Nephron progenitor cell (in vitro differentiated cells): ENCODE measurements at regions not wholly inside any gene's neighbourhood (a gene's known extent, or its start where the extent isn't known, plus 50 kb on each side); places are given as distances from the start of the nearest gene placed in this dataset.
"Not testable (repeated sequence)": the region's sequence is repeated elsewhere in the genome, so short reads cannot be mapped to it uniquely, and the experiment has no call there.

Experiments
- DNase-seq: peaks from one replicate; pipeline ENCODE4 v3.0.0; 2021
- H3K27ac Mint-ChIP-seq: 2 replicates; pipeline ENCODE4 v1.8.0; 2021; ENCODE audit warnings: mild to moderate bottlenecking, moderate library complexity, mixed read lengths
- H3K27me3 Mint-ChIP-seq: 2 replicates; pipeline ENCODE4 v1.8.0; 2021; ENCODE audit warnings: mild to moderate bottlenecking, low read depth, mixed read lengths; ENCODE audit not compliant: poor library complexity
- H3K36me3 Mint-ChIP-seq: 2 replicates; pipeline ENCODE4 v1.8.0; 2021; ENCODE audit warnings: low read depth, mixed read lengths
- H3K4me1 Mint-ChIP-seq: 2 replicates; pipeline ENCODE4 v1.8.0; 2021; ENCODE audit warnings: mixed read lengths
- H3K4me3 Mint-ChIP-seq: 2 replicates; pipeline ENCODE4 v1.8.0; 2021; ENCODE audit warnings: mild to moderate bottlenecking, moderate library complexity, mixed read lengths
- H3K9me3 Mint-ChIP-seq: 2 replicates; pipeline ENCODE4 v1.8.0; 2021; ENCODE audit warnings: mild to moderate bottlenecking, moderate library complexity, mixed read lengths
- CTCF ChIP-seq: fragments of 200-600 bp; sonication (generic); IDR thresholded peaks from 2 replicates; pipeline ENCODE4 v1.5.0; 2021; ENCODE audit warnings: antibody characterized with exemption

- Mint-ChIP-seq H3K9me3 (no peaks in the 10 kb centered on the region), H3K27me3 (peaks cover 2% of the 10 kb centered on the region), H3K36me3 (no peaks in the 10 kb centered on the region), H3K4me3 (no peak overlapping the region), H3K4me1 (no peaks in the 10 kb centered on the region), H3K27ac (no peak overlapping the region)
- no peak for DNase-seq
- no peak for TF ChIP-seq CTCF
These were observed 522.7 kb downstream of the HTR1A start for GRCh38 chr5:63439537-63439936.

GRCh38 chr5:63409737-63410136 lies 552.5 kb downstream of the HTR1A start:
- Mint-ChIP-seq H3K27ac (no peak overlapping the region), H3K36me3 (no peaks in the 10 kb centered on the region), H3K4me3 (no peak overlapping the region), H3K9me3 (no peaks in the 10 kb centered on the region), H3K4me1 (no peaks in the 10 kb centered on the region), H3K27me3 (no peaks in the 10 kb centered on the region)
- no peak for TF ChIP-seq CTCF
- DNase-seq: no peak

GRCh38 chr5:63408984-63409383 lies 553.3 kb downstream of the HTR1A start:
- H3K36me3 Mint-ChIP-seq: no peaks in the 10 kb centered on the region
- no peak overlapping the region for H3K27ac Mint-ChIP-seq
- no peaks in the 10 kb centered on the region for H3K4me1 Mint-ChIP-seq
- no peak for TF ChIP-seq CTCF
- H3K4me3 Mint-ChIP-seq: no peak overlapping the region
- no peaks in the 10 kb centered on the region for H3K9me3 Mint-ChIP-seq
- no peaks in the 10 kb centered on the region for H3K27me3 Mint-ChIP-seq
- no peak for DNase-seq

- Mint-ChIP-seq H3K36me3 (no peaks in the 10 kb centered on the region), H3K9me3 (no peaks in the 10 kb centered on the region), H3K4me1 (no peaks in the 10 kb centered on the region), H3K4me3 (no peak overlapping the region), H3K27ac (no peak overlapping the region), H3K27me3 (peaks cover 4% of the 10 kb centered on the region)
- DNase-seq: peak; percentile 75
- peak; percentile 85 for TF ChIP-seq CTCF
These were observed 560.7 kb downstream of the HTR1A start for GRCh38 chr5:63401436-63402046.

GRCh38 chr5:63400079-63400478 lies 562.2 kb downstream of the HTR1A start:
- no peaks in the 10 kb centered on the region for H3K4me1 Mint-ChIP-seq
- H3K36me3 Mint-ChIP-seq: no peaks in the 10 kb centered on the region
- TF ChIP-seq CTCF: no peak
- H3K27ac Mint-ChIP-seq: no peak overlapping the region
- no peaks in the 10 kb centered on the region for H3K9me3 Mint-ChIP-seq
- no peak overlapping the region for H3K4me3 Mint-ChIP-seq
- H3K27me3 Mint-ChIP-seq: peaks cover 4% of the 10 kb centered on the region
- no peak for DNase-seq

- Mint-ChIP-seq H3K9me3 (no peaks in the 10 kb centered on the region), H3K36me3 (no peaks in the 10 kb centered on the region), H3K27ac (no peak overlapping the region), H3K27me3 (peaks cover 4% of the 10 kb centered on the region), H3K4me3 (no peak overlapping the region), H3K4me1 (no peaks in the 10 kb centered on the region)
- no peak for DNase-seq
- no peak for TF ChIP-seq CTCF
These were observed 563.9 kb downstream of the HTR1A start for GRCh38 chr5:63398346-63398745.

GRCh38 chr5:63388188-63388587 lies 574.1 kb downstream of the HTR1A start:
- not testable (repeated sequence) for H3K27me3 Mint-ChIP-seq, H3K27ac Mint-ChIP-seq, H3K9me3 Mint-ChIP-seq, H3K4me3 Mint-ChIP-seq, H3K36me3 Mint-ChIP-seq, H3K4me1 Mint-ChIP-seq, DNase-seq
